HepG2 (cell line): ENCODE measurements at regions not wholly inside any gene's neighbourhood (a gene's known extent, or its start where the extent isn't known, plus 50 kb on each side); places are given as distances from the start of the nearest gene placed in this dataset.

Experiments
- ATAC-seq: fragments of 200-7000 bp; cut with Tn5 transposase; 3 replicates; pipeline ENCODE4 v1.9.1; 2020; ENCODE audit warnings: mild to moderate bottlenecking, moderate library complexity
- BruUV-seq: library from RNA; stranded (reverse); fragments of 400-500 nt; replicated peaks from 2 replicates; lab custom pipeline; 2021; lab: Mats Ljungman, UMichigan
- CTCF ChIA-PET: fragments of 300-600 bp; formaldehyde crosslinking; extraction: SDS; loops from one replicate; lab custom pipeline; 2021; ENCODE audit warnings: low total read pairs, inconsistent platforms, low intra/inter-chr PET ratio; lab: Yijun Ruan, JAX
- POLR2A ChIA-PET: fragments of 350-600 bp; sonication (Branson Sonifier 250); formaldehyde crosslinking; loops from one replicate; lab custom pipeline; 2020; ENCODE audit warnings: antibody characterized with exemption, inconsistent platforms; lab: Yijun Ruan, JAX
- DNase-seq: peaks from one replicate; pipeline ENCODE4 v3.0.0-alpha.2; 2015; ENCODE audit warnings: low spot score
- FAIRE-seq: peaks from 3 replicates; lab custom pipeline; 2011; peaks lifted over from hg19 to GRCh38; lab: Jason Lieb, UNC
- H2AFZ ChIP-seq: one replicate; pipeline ENCODE4 v1.6.1; 2011; ENCODE audit warnings: low read length, inconsistent platforms
- H3K27ac ChIP-seq: fragments of 300-600 bp; 3 replicates; pipeline ENCODE4 v1.8.0; 2011; ENCODE audit warnings: mixed run types, mild to moderate bottlenecking, mixed read lengths, low read length, inconsistent platforms; ENCODE audit not compliant: insufficient read depth; ENCODE audit errors: extremely low read length
- H3K27me3 ChIP-seq, 2 experiments: fragments of 200-600 bp in 1 of 2; 2 replicates in 1 of 2; 3 replicates in 1 of 2; pipeline versions ENCODE4 v1.6.0 to v1.8.0; 2011; ENCODE audit warnings: low read length in 2 of 2, mild to moderate bottlenecking in 2 of 2, moderate library complexity in 2 of 2, inconsistent platforms in 1 of 2; ENCODE audit not compliant: insufficient read depth in 2 of 2, control insufficient read depth in 1 of 2
- H3K36me3 ChIP-seq, 2 experiments: fragments of 200-600 bp in 1 of 2; replicated peaks in 1 of 2; 2 replicates in 1 of 2; 3 replicates in 1 of 2; pipeline versions ENCODE4 v1.5.1 to v1.8.0; 2011; ENCODE audit warnings: low read length in 2 of 2, inconsistent platforms in 1 of 2; ENCODE audit not compliant: insufficient read depth in 2 of 2, control insufficient read depth in 1 of 2
- H3K4me1 ChIP-seq: 2 replicates; pipeline ENCODE4 v1.5.1; 2012; ENCODE audit warnings: low read length, inconsistent platforms; ENCODE audit not compliant: insufficient read depth
- H3K4me2 ChIP-seq: 2 replicates; pipeline ENCODE4 v1.6.0; 2011; ENCODE audit warnings: low read depth, low read length, inconsistent platforms
- H3K4me3 ChIP-seq, 3 experiments: fragments of 200-600 bp in 1 of 3; sonication (generic), shearing (Covaris generic) in 1 of 3; replicated peaks in 1 of 3; 2 replicates each; pipeline ENCODE4 v1.5.1; 2011 to 2016; ENCODE audit warnings: low read length in 3 of 3, inconsistent platforms in 2 of 3, low read depth in 2 of 3, mild to moderate bottlenecking in 2 of 3, control low read depth in 1 of 3, mixed read lengths in 1 of 3; ENCODE audit not compliant: insufficient read depth in 1 of 3
- H3K79me2 ChIP-seq: one replicate; pipeline ENCODE4 v1.6.1; 2011; ENCODE audit warnings: low read length, inconsistent platforms; ENCODE audit not compliant: insufficient read depth
- H3K9ac ChIP-seq: 2 replicates; pipeline ENCODE4 v1.6.0; 2011; ENCODE audit warnings: mild to moderate bottlenecking, low read depth, low read length, inconsistent platforms; ENCODE audit not compliant: insufficient read depth
- H3K9me3 ChIP-seq: 2 replicates; pipeline ENCODE4 v1.5.1; 2012; ENCODE audit warnings: mild to moderate bottlenecking, low read length
- H4K20me1 ChIP-seq: 2 replicates; pipeline ENCODE4 v1.6.0; 2011; ENCODE audit warnings: inconsistent platforms, mild to moderate bottlenecking, low read length, moderate library complexity; ENCODE audit not compliant: insufficient read depth
- FOXJ3 ChIP-seq: sonication (generic); formaldehyde crosslinking; IDR thresholded peaks from 2 replicates; pipeline ENCODE4 v1.4.0; 2020; ENCODE audit warnings: missing genetic modification reagents, mild to moderate bottlenecking, borderline replicate concordance
- GPN1 ChIP-seq: sonication (generic); formaldehyde crosslinking; IDR thresholded peaks from 2 replicates; pipeline ENCODE4 v1.5.1; 2020; ENCODE audit warnings: missing genetic modification reagents, borderline replicate concordance
- SKI ChIP-seq: fragments of 450-650 bp; IDR thresholded peaks from one replicate; pipeline ENCODE4 v1.6.1; 2018; ENCODE audit warnings: mild to moderate bottlenecking; ENCODE audit not compliant: partially characterized antibody
- ZNF260 ChIP-seq: sonication (generic); formaldehyde crosslinking; IDR thresholded peaks from 2 replicates; pipeline ENCODE4 v1.4.0; 2020; ENCODE audit warnings: missing genetic modification reagents, low read depth, mild to moderate bottlenecking, borderline replicate concordance
- WGBS: methylation state at CpG from one replicate; pipeline ENCODE4 v1.1.6; 2017; ENCODE audit warnings: low lambda C conversion rate; 5-methylcytosine and 5-hydroxymethylcytosine counted together
- in situ Hi-C: cut with HindIII; loops from 2 replicates; pipeline ENCODE4 v1.10.0; 2017; ENCODE audit warnings: low pct_unique_long_range_greater_than_20kb; ENCODE audit not compliant: extremely low pct_ligation_motif_present
- intact Hi-C: fragments of 100-400 bp; cut with micrococcal nuclease; formaldehyde crosslinking; loops from one replicate; pipeline ENCODE4 v1.10.0; 2022; ENCODE audit not compliant: unreplicated experiment
- TF ChIP-seq, protein P1 (sequence below): sonication (generic); formaldehyde crosslinking; IDR thresholded peaks from 2 replicates; pipeline ENCODE4 v1.9.0; 2021; ENCODE audit warnings: missing genetic modification reagents, mild to moderate bottlenecking, borderline replicate concordance
- TF ChIP-seq, protein P2 (sequence below): IDR thresholded peaks from 2 replicates; pipeline ENCODE4 v1.6.1; 2016; ENCODE audit warnings: low read depth
- TF ChIP-seq, protein P3 (sequence below): sonication (generic); formaldehyde crosslinking; IDR thresholded peaks from 2 replicates; pipeline ENCODE4 v1.9.0; 2021; ENCODE audit warnings: missing genetic modification reagents, borderline replicate concordance
- TF ChIP-seq, protein P4 (sequence below): IDR thresholded peaks from 2 replicates; pipeline ENCODE4 v1.6.1; 2016; ENCODE audit warnings: low read depth, missing genetic modification reagents, missing compliant biosample characterization

DNA sequence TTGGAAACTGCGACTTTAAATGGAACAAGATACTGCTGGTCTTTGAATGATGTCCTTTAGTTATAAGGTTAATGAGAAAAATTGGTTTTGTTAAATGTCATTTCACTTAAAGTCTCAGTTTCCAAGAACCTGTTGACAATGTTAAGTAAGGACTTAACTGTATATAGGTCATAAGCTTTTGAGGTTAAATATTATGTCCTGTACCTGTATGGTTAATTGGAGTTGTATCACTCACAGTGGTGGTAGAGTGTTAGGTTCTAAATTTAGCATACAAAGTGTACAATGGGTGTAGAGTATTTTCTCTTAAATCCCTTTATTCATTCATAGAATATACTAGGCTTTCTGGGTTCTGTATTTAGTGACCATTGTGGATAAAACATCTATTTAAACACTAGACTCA, 110.2 kb downstream of the HAUS1 start (continued):
- TF ChIP-seq, protein P1, sequence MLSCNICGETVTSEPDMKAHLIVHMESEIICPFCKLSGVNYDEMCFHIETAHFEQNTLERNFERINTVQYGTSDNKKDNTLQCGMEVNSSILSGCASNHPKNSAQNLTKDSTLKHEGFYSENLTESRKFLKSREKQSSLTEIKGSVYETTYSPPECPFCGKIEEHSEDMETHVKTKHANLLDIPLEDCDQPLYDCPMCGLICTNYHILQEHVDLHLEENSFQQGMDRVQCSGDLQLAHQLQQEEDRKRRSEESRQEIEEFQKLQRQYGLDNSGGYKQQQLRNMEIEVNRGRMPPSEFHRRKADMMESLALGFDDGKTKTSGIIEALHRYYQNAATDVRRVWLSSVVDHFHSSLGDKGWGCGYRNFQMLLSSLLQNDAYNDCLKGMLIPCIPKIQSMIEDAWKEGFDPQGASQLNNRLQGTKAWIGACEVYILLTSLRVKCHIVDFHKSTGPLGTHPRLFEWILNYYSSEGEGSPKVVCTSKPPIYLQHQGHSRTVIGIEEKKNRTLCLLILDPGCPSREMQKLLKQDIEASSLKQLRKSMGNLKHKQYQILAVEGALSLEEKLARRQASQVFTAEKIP (CRISPR knock-in tag): no peak
- TF ChIP-seq, protein P2, sequence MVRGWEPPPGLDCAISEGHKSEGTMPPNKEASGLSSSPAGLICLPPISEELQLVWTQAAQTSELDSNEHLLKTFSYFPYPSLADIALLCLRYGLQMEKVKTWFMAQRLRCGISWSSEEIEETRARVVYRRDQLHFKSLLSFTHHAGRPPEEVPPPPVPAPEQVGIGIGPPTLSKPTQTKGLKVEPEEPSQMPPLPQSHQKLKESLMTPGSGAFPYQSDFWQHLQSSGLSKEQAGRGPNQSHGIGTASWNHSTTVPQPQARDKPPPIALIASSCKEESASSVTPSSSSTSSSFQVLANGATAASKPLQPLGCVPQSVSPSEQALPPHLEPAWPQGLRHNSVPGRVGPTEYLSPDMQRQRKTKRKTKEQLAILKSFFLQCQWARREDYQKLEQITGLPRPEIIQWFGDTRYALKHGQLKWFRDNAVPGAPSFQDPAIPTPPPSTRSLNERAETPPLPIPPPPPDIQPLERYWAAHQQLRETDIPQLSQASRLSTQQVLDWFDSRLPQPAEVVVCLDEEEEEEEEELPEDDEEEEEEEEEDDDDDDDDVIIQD (CRISPR knock-in tag): no peak

DNA sequence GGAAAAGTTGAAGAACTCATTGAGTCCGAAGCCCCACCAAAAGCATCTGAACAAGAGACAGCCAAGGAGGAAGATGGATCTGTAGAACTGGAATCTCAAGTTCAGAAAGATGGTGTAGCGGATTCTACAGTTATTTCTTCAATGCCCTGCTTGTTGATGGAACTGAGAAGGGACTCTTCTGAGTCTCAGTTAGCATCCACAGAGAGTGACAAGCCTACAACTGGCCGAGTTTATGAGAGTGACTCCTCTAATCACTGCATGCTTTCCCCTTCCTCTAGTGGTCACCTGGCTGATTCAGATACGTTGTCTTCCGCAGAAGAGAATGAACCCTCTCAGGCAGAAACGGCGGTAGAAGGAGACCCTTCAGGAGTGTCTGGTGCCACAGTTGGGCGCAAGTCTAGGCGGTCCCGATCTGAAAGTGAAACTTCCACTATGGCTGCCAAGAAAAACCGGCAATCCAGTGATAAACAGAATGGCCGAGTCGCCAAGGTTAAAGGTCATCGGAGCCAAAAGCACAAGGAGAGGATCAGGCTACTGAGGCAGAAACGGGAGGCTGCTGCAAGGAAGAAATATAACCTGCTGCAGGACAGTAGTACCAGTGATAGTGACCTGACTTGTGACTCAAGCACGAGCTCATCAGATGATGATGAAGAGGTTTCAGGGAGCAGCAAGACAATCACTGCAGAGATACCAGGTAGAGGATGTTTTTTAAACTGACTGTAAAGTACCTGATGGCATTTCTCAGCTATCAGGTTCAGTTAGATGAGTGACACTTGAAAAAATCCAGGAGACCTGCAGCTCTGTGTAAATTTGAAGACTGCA, 111.9 kb downstream of the HAUS1 start:
- DNase-seq: no peak
- H3K27ac ChIP-seq: no peak overlapping the region
- TF ChIP-seq FOXJ3: no peak
- no peak for TF ChIP-seq SKI
- no peak for TF ChIP-seq GPN1
- TF ChIP-seq, protein P3, sequence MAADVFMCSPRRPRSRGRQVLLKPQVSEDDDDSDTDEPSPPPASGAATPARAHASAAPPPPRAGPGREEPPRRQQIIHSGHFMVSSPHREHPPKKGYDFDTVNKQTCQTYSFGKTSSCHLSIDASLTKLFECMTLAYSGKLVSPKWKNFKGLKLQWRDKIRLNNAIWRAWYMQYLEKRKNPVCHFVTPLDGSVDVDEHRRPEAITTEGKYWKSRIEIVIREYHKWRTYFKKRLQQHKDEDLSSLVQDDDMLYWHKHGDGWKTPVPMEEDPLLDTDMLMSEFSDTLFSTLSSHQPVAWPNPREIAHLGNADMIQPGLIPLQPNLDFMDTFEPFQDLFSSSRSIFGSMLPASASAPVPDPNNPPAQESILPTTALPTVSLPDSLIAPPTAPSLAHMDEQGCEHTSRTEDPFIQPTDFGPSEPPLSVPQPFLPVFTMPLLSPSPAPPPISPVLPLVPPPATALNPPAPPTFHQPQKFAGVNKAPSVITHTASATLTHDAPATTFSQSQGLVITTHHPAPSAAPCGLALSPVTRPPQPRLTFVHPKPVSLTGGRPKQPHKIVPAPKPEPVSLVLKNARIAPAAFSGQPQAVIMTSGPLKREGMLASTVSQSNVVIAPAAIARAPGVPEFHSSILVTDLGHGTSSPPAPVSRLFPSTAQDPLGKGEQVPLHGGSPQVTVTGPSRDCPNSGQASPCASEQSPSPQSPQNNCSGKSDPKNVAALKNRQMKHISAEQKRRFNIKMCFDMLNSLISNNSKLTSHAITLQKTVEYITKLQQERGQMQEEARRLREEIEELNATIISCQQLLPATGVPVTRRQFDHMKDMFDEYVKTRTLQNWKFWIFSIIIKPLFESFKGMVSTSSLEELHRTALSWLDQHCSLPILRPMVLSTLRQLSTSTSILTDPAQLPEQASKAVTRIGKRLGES (CRISPR knock-in tag): no peak
- TF ChIP-seq, protein P4, sequence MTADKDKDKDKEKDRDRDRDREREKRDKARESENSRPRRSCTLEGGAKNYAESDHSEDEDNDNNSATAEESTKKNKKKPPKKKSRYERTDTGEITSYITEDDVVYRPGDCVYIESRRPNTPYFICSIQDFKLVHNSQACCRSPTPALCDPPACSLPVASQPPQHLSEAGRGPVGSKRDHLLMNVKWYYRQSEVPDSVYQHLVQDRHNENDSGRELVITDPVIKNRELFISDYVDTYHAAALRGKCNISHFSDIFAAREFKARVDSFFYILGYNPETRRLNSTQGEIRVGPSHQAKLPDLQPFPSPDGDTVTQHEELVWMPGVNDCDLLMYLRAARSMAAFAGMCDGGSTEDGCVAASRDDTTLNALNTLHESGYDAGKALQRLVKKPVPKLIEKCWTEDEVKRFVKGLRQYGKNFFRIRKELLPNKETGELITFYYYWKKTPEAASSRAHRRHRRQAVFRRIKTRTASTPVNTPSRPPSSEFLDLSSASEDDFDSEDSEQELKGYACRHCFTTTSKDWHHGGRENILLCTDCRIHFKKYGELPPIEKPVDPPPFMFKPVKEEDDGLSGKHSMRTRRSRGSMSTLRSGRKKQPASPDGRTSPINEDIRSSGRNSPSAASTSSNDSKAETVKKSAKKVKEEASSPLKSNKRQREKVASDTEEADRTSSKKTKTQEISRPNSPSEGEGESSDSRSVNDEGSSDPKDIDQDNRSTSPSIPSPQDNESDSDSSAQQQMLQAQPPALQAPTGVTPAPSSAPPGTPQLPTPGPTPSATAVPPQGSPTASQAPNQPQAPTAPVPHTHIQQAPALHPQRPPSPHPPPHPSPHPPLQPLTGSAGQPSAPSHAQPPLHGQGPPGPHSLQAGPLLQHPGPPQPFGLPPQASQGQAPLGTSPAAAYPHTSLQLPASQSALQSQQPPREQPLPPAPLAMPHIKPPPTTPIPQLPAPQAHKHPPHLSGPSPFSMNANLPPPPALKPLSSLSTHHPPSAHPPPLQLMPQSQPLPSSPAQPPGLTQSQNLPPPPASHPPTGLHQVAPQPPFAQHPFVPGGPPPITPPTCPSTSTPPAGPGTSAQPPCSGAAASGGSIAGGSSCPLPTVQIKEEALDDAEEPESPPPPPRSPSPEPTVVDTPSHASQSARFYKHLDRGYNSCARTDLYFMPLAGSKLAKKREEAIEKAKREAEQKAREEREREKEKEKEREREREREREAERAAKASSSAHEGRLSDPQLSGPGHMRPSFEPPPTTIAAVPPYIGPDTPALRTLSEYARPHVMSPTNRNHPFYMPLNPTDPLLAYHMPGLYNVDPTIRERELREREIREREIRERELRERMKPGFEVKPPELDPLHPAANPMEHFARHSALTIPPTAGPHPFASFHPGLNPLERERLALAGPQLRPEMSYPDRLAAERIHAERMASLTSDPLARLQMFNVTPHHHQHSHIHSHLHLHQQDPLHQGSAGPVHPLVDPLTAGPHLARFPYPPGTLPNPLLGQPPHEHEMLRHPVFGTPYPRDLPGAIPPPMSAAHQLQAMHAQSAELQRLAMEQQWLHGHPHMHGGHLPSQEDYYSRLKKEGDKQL: no peak
- TF ChIP-seq ZNF260 (CRISPR knock-in tag): no peak
- no TSS peak for BruUV-seq
- peaks cover 3 to 15% of the 10 kb centered on the region in 2 experiments; a peak in 4 of 5 replicates for H3K36me3 ChIP-seq
- no peak for FAIRE-seq
- H3K4me2 ChIP-seq: no peak overlapping the region
- no peaks in the 10 kb centered on the region for H4K20me1 ChIP-seq
- in situ Hi-C loops (no loop called here), intact Hi-C loops (no loop called here)
- H3K27me3 ChIP-seq: no peaks in the 10 kb centered on the region; a peak in 1 of 5 replicates
- ChIA-PET CTCF (no interaction called here), POLR2A (no interaction called here)
- WGBS: 97% methylated on average over 16 of the region's 16 CpGs
- no peak overlapping the region for H3K9ac ChIP-seq
- ATAC-seq: no peak
- no peaks in the 10 kb centered on the region for H3K4me1 ChIP-seq
- peaks cover 20% of the 10 kb centered on the region for H3K79me2 ChIP-seq
- no peak overlapping the region for H2AFZ ChIP-seq
- no peak overlapping the region for H3K4me3 ChIP-seq
- H3K9me3 ChIP-seq: no peaks in the 10 kb centered on the region
